T-helper 1 cell treated with Interleukin-12 subunit alpha and Interleukin-12 subunit beta and Interleukin-4 antibody, amounts not matched to agents 30 μg/mL and 1 μg/mL, for 36 hours (primary cell): ENCODE measurements at regions not wholly inside any gene's neighbourhood (a gene's known extent, or its start where the extent isn't known, plus 50 kb on each side); places are given as distances from the start of the nearest gene placed in this dataset.

Source experiments
- H3K27ac Mint-ChIP-seq: one replicate; pipeline ENCODE4 v1.8.0; 2021; ENCODE audit warnings: mild to moderate bottlenecking, mixed read lengths
- H3K27me3 Mint-ChIP-seq: one replicate; pipeline ENCODE4 v1.8.0; 2021; ENCODE audit warnings: low read depth, mixed read lengths
- H3K36me3 Mint-ChIP-seq: one replicate; pipeline ENCODE4 v1.8.0; 2021; ENCODE audit warnings: low read depth, mixed read lengths
- H3K4me1 Mint-ChIP-seq: one replicate; pipeline ENCODE4 v1.8.0; 2021; ENCODE audit warnings: low read depth, mixed read lengths
- H3K4me3 Mint-ChIP-seq: one replicate; pipeline ENCODE4 v1.8.0; 2021; ENCODE audit warnings: mild to moderate bottlenecking, moderate library complexity, mixed read lengths
- H3K9me3 Mint-ChIP-seq: one replicate; pipeline ENCODE4 v1.8.0; 2021; ENCODE audit warnings: mixed read lengths

DNA sequence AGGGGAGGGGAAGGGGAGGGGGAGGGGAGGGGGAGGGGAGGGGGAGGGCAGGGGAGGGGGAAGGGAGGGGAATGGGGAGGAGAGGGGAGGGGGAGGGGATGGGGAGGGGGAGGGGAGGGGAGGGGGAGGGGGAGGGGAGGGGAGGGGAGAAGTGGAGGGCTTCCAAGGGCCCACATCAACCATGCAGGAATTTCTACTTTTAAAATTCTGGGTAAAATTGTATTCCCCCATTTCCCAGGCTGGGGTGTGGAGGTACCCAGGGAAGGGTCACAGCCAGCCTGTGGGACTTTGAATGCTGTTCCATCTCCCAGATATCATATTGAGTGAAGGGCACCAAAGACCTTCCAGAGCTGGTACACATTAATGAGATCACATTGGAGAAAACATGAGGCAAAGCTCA, 126.9 kb upstream of the ETS2 start:
- no peaks in the 10 kb centered on the region for H3K9me3 Mint-ChIP-seq
- H3K27me3 Mint-ChIP-seq = peaks cover 9% of the 10 kb centered on the region
- no peak overlapping the region for H3K4me3 Mint-ChIP-seq
- peaks cover 3% of the 10 kb centered on the region for H3K4me1 Mint-ChIP-seq
- no peak overlapping the region for H3K27ac Mint-ChIP-seq
- no peaks in the 10 kb centered on the region for H3K36me3 Mint-ChIP-seq

- Mint-ChIP-seq H3K27ac (no peak overlapping the region), H3K27me3 (peaks cover 7% of the 10 kb centered on the region), H3K36me3 (no peaks in the 10 kb centered on the region), H3K4me3 (no peak overlapping the region), H3K9me3 (no peaks in the 10 kb centered on the region), H3K4me1 (peaks cover 3% of the 10 kb centered on the region)
Measured at GRCh38 chr21:38679534-38679933, 126.2 kb upstream of the ETS2 start.

DNA sequence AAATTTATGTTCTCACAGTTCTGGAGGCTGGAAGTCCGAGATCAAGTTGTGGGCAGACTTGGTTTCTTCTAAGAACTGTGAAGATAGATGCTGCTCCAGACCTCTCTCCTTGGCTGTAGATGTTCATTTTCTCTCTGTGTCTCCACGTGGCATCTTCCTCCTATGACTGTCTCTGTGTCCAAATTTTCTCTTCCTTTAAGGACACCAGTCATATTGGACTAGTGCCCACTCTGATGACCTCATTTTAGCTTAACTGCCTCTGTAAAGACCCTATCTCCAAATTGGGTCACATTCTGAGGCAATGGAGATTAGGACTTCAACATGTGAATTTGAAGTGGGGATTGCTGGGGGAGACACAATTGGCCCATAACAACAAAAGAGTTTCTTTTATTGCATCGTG, 125.3 kb upstream of the ETS2 start:
- Mint-ChIP-seq H3K27me3 (peaks cover 3% of the 10 kb centered on the region), H3K4me1 (peaks cover 3% of the 10 kb centered on the region), H3K9me3 (no peaks in the 10 kb centered on the region), H3K27ac (no peak overlapping the region), H3K4me3 (no peak overlapping the region), H3K36me3 (no peaks in the 10 kb centered on the region)

DNA sequence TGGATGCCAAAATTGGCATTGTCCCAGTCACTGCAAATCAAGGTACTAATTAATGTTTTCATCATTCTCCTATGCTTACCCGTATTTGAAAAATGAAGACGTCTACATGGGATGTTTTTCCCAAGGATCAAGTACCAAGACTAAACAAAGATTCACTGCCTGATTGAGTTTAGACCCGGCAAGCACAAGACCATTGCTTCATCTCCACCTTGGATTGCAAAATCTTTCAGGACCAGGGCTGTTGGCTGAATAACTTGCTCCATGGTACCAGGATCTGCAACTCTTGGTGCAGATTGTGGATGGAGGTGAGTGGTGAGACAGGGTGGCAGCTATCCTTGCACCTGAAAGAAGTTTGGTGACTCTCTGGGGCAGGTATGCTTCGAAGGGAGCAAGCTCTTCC, 122.5 kb upstream of the ETS2 start:
- no peak overlapping the region for H3K27ac Mint-ChIP-seq
- H3K27me3 Mint-ChIP-seq = peaks cover 5% of the 10 kb centered on the region
- no peaks in the 10 kb centered on the region for H3K36me3 Mint-ChIP-seq
- no peaks in the 10 kb centered on the region for H3K9me3 Mint-ChIP-seq
- H3K4me3 Mint-ChIP-seq = no peak overlapping the region
- peaks cover 3% of the 10 kb centered on the region for H3K4me1 Mint-ChIP-seq

GRCh38 chr21:38688068-38688467, 117.7 kb upstream of the ETS2 start:
- Mint-ChIP-seq H3K27me3 (peaks cover 10% of the 10 kb centered on the region), H3K4me1 (no peaks in the 10 kb centered on the region), H3K4me3 (no peak overlapping the region), H3K9me3 (no peaks in the 10 kb centered on the region), H3K36me3 (no peaks in the 10 kb centered on the region), H3K27ac (no peak overlapping the region)

DNA sequence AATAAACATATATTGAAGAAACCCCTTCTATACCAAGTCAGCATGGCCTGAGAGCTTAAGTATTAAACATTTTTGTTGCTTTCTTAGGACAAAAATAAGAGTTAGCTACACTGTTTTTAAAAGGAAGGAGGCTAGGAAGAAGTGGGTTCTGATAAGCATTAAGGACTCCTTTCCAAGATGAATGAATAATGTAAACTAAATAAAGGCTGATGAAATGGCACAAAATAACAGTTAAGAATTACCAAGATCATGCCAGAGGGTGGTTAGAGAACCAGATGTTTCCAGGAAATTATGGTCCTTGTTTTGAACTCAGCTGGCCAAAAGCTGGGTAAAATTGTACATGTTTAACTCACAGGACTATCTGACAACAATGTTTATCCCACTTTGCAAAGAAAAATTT, 114.1 kb upstream of the ETS2 start:
- H3K9me3 Mint-ChIP-seq = no peaks in the 10 kb centered on the region
- peaks cover 10% of the 10 kb centered on the region for H3K27me3 Mint-ChIP-seq
- H3K27ac Mint-ChIP-seq = no peak overlapping the region
- H3K36me3 Mint-ChIP-seq = no peaks in the 10 kb centered on the region
- no peak overlapping the region for H3K4me3 Mint-ChIP-seq
- no peaks in the 10 kb centered on the region for H3K4me1 Mint-ChIP-seq

DNA sequence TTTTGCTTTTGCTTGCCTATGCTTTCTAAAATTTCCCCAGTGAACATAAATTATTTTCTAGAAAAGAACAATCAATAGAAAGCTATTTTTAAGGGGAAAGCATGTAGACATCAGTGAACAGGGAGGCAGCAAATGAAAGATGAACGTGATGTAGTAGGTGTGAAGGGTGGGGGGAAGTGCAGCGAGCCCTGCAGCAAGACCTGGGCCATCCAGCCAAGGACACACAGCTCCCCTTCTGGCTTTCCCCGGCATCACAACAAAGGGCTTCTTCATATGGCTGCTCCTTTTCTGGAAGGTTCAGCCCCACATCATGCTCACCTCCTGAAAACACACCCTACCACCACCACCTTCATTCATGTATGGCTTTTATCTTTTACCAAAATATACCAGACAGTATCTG, 109.2 kb upstream of the ETS2 start:
- no peaks in the 10 kb centered on the region for H3K27me3 Mint-ChIP-seq
- no peaks in the 10 kb centered on the region for H3K36me3 Mint-ChIP-seq
- no peak overlapping the region for H3K27ac Mint-ChIP-seq
- H3K4me1 Mint-ChIP-seq = no peaks in the 10 kb centered on the region
- H3K4me3 Mint-ChIP-seq = no peak overlapping the region
- H3K9me3 Mint-ChIP-seq = no peaks in the 10 kb centered on the region

- H3K27ac Mint-ChIP-seq = no peak overlapping the region
- H3K9me3 Mint-ChIP-seq = no peaks in the 10 kb centered on the region
- no peaks in the 10 kb centered on the region for H3K4me1 Mint-ChIP-seq
- H3K27me3 Mint-ChIP-seq = no peaks in the 10 kb centered on the region
- no peaks in the 10 kb centered on the region for H3K36me3 Mint-ChIP-seq
- no peak overlapping the region for H3K4me3 Mint-ChIP-seq
Measured at GRCh38 chr21:38699048-38699447, 106.7 kb upstream of the ETS2 start.

- no peaks in the 10 kb centered on the region for H3K36me3 Mint-ChIP-seq
- no peaks in the 10 kb centered on the region for H3K4me1 Mint-ChIP-seq
- no peaks in the 10 kb centered on the region for H3K9me3 Mint-ChIP-seq
- H3K4me3 Mint-ChIP-seq = no peak overlapping the region
- no peak overlapping the region for H3K27ac Mint-ChIP-seq
- peaks cover 2% of the 10 kb centered on the region for H3K27me3 Mint-ChIP-seq
Measured at GRCh38 chr21:38702196-38702595, 103.5 kb upstream of the ETS2 start.

DNA sequence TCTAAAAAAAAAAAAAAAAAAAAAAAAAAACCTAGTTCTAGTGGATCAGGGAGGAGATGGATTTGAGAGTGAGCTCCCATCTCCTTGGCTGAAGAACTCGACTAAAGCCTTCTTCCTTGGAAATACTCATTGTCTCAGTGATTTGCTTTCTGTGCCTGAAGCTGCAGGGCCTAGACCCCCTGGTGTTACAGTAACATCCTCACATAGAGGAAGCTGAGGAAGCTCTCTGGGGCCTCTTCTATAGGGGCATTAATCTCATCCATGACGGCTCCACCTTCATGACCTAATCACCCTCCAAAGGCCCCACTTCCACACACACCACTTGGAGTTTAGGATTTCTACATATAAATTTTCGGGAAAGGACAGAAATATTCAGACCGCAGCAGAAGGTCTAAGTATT, 95.9 kb upstream of the ETS2 start:
- peaks cover 14% of the 10 kb centered on the region for H3K27me3 Mint-ChIP-seq
- H3K27ac Mint-ChIP-seq = no peak overlapping the region
- H3K9me3 Mint-ChIP-seq = no peaks in the 10 kb centered on the region
- no peaks in the 10 kb centered on the region for H3K4me1 Mint-ChIP-seq
- no peak overlapping the region for H3K4me3 Mint-ChIP-seq
- no peaks in the 10 kb centered on the region for H3K36me3 Mint-ChIP-seq

DNA sequence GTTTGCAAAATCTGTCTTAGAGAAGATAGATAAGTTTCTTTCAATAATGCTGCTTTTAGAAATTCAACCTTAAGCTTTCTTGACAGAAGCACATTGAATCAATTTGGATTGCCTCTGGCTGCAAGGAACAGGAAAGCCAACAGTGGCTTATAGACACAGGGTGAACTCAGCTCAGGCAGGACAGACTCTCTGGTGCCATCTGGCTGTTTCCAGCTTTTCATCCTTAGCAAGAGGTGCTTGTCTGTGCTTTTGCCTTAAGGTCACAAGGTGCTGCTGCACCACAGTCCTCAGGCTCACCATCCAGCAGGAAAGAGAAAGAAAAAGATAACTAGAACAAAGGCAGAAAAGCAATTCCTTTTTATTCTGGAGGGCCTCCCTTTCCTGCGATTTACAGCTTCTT, 93.7 kb upstream of the ETS2 start:
- no peaks in the 10 kb centered on the region for H3K36me3 Mint-ChIP-seq
- H3K4me1 Mint-ChIP-seq = no peaks in the 10 kb centered on the region
- no peak overlapping the region for H3K4me3 Mint-ChIP-seq
- peaks cover 14% of the 10 kb centered on the region for H3K27me3 Mint-ChIP-seq
- no peak overlapping the region for H3K27ac Mint-ChIP-seq
- no peaks in the 10 kb centered on the region for H3K9me3 Mint-ChIP-seq

GRCh38 chr21:38712664-38713063, 93.1 kb upstream of the ETS2 start:
- no peaks in the 10 kb centered on the region for H3K36me3 Mint-ChIP-seq
- no peaks in the 10 kb centered on the region for H3K9me3 Mint-ChIP-seq
- no peaks in the 10 kb centered on the region for H3K4me1 Mint-ChIP-seq
- no peak overlapping the region for H3K4me3 Mint-ChIP-seq
- H3K27me3 Mint-ChIP-seq = peaks cover 14% of the 10 kb centered on the region
- no peak overlapping the region for H3K27ac Mint-ChIP-seq

- Mint-ChIP-seq H3K27me3 (peaks cover 14% of the 10 kb centered on the region), H3K4me3 (no peak overlapping the region), H3K9me3 (no peaks in the 10 kb centered on the region), H3K4me1 (no peaks in the 10 kb centered on the region), H3K27ac (no peak overlapping the region), H3K36me3 (no peaks in the 10 kb centered on the region)
Measured at GRCh38 chr21:38714039-38714817, 91.5 kb upstream of the ETS2 start.

DNA sequence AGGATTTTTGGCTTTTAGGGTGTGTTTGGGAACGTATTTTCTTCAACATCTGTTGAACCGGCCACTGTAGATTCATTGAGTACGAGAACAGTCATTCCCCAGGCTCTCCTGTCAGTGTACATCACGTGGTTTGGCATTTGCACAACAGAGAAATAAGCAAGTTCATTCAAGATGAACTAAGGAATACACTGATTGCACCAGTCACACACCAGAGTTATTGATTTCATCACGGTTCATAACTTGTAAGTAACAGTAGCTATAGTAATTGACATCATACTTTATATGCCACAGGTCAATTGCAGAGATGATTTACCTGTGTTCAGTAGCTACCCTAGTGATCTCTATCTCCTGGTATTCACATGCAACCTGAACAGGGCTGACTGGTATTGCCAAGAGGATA, 90.7 kb upstream of the ETS2 start:
- H3K9me3 Mint-ChIP-seq = no peaks in the 10 kb centered on the region
- H3K4me3 Mint-ChIP-seq = no peak overlapping the region
- peaks cover 14% of the 10 kb centered on the region for H3K27me3 Mint-ChIP-seq
- H3K4me1 Mint-ChIP-seq = no peaks in the 10 kb centered on the region
- no peak overlapping the region for H3K27ac Mint-ChIP-seq
- no peaks in the 10 kb centered on the region for H3K36me3 Mint-ChIP-seq

- no peaks in the 10 kb centered on the region for H3K4me1 Mint-ChIP-seq
- no peaks in the 10 kb centered on the region for H3K9me3 Mint-ChIP-seq
- H3K27ac Mint-ChIP-seq = no peak overlapping the region
- peaks cover 14% of the 10 kb centered on the region for H3K27me3 Mint-ChIP-seq
- no peaks in the 10 kb centered on the region for H3K36me3 Mint-ChIP-seq
- H3K4me3 Mint-ChIP-seq = no peak overlapping the region
Measured at GRCh38 chr21:38716088-38716487, 89.6 kb upstream of the ETS2 start.

DNA sequence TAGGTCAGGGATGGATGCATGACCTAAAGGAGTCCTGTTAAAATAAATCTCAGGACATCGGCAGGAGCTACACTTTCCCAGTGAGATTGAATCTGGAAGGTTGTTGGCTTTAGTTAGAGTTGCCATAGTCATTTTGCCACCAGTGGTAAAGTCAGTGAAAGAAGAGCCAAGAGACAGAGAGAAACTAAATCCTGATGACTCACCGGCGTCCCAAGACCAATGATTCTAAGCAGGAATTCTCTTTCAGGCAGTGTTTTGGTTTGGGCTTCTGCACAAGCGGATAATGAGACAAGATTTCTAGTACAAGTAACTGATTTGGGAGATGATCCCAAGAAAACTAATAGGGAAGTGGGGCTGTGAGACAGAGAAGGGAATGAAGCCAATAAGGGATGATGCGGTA, 88.8 kb upstream of the ETS2 start:
- Mint-ChIP-seq H3K27me3 (peaks cover 12% of the 10 kb centered on the region), H3K36me3 (no peaks in the 10 kb centered on the region), H3K4me1 (no peaks in the 10 kb centered on the region), H3K27ac (no peak overlapping the region), H3K4me3 (no peak overlapping the region), H3K9me3 (no peaks in the 10 kb centered on the region)
